GM21786 (cell line): ENCODE measurements at regions not wholly inside any gene's neighbourhood (a gene's known extent, or its start where the extent isn't known, plus 50 kb on each side); places are given as distances from the start of the nearest gene placed in this dataset.
A peak's percentile ranks its signal among the peaks of the same experiment; 100 is the strongest.

Experiments used
- ATAC-seq: cut with Tn5 transposase; IDR thresholded peaks from one replicate; pipeline ENCODE4 v1.9.1; 2021; ENCODE audit not compliant: unreplicated experiment

DNA sequence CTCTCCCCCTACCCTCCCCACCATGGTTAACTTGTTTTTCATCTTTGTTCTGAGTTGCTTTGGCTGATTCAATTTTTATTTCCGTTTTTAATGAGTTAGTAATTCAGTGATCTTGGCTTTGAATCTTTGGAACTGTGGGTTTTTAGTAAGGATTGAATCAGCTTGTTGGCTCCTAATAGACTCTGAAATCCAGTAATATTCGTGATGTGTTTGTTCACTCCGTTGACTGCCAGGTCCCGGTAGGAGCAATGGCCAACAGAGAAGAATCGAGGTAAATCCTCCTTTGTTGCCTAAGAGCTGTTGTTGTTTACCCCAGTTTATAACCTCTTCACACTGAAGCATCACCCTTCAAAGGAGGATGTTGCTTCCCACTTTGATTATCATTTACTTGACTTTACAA, 92.7 kb downstream of the PCSK1 start:
- ATAC-seq = no peak

DNA sequence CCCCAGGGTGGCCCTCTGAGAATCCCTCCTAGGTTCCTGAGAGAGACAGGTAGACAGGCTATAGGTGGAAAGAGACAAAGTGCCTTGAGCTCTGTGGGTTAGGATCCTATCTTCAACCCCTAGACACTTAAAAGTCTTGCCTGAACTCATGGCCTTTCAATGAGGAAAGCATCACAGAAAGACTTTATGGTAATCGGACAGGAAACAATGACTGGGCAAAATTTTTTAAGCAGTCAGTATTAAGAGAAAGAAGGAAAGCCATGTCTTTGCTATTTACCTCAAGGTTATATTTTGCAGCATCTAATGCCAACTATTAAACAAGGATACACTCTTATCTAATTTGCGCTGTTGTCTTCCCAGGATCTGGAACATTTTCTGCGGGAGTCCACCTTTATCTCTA, 93.2 kb downstream of the PCSK1 start:
- no peak for ATAC-seq

DNA sequence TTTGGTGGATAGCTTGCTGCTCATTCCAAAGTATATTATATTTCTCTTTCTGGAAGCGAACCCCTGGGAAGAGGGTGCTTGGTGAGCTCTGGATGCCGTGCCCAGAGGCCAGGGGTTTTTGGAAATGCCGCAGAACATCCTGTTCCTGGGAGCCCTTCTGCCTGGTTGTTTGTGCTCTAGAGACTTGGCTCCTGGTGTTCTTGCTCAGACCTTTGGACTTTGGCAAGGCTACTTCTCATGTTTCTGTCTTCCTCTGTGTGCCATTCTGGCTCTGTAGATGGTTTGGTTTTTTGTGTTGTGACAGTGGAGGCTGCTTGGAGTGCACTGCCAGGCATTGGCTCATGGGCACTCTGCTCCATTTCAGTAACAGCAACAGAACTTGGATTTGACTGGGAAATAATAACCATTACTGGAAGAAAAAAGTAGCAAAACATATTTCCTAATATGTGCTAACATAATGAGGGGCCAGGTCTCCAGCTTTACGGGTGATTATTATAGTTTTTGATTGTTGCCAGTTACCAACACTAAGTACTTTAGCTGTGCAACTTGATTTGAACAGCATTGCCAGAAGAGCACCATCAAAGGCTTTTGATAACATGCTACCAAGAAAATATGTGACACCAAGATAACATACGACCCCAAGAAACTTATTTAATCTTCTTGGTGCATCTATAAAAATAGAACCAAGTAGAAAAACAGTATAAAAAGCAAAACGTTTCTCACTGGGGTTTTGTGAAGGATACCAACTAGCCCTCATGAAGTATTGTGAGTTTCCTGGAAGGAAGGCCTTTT, 94.2 kb downstream of the PCSK1 start:
- ATAC-seq = no peak

DNA sequence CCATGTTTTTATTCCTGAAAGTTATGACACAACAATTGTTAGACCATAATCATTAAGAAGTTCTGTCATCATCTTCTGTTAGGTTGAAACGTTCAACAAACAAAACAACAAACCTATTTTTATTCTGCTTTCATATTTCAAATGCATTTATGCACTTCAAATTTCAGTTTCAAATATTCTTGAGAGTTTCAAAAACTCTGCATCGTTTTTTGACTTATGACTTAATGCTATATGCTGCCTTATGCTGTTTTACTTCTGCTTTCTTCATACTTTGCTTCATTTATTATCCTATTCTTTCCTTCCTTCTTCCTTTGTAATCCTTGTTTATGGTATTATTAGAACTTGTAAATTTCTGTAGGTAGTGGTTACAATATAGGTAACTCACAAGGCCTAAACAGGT, 95.0 kb downstream of the PCSK1 start:
- ATAC-seq = peak; percentile 54

DNA sequence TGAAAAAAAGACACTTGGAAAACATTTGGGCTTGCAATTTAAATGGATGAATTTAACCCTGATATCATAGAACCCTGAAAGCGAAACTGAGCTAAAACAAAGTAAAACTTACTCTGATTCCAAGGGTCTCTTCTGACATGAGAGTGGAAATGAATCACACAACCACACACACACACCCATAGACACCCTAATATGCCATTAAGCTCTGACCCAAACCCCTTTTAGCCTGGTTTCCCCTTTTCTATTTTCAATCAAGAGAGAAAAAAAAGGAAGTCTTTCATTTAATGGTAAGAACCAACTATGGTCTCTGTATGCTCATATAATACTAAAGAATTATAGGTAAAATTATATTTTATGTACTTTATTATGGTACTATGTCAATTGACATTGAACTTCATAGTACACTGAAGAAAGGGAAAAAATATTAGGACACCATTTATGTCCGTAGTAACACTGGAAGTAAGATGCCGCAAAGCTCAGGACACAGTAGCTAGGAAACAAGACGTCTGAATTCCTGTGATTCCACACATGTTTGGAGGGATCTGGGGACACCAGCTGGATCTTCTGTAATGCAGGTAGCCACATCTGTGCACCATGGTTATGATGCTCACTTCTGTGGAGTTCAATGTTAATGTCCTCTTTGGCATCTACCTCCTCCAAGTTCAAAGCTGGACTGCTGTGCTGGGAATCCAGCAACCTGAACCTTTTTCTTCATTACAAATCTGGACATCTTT, 95.8 kb downstream of the PCSK1 start:
- ATAC-seq = no peak

DNA sequence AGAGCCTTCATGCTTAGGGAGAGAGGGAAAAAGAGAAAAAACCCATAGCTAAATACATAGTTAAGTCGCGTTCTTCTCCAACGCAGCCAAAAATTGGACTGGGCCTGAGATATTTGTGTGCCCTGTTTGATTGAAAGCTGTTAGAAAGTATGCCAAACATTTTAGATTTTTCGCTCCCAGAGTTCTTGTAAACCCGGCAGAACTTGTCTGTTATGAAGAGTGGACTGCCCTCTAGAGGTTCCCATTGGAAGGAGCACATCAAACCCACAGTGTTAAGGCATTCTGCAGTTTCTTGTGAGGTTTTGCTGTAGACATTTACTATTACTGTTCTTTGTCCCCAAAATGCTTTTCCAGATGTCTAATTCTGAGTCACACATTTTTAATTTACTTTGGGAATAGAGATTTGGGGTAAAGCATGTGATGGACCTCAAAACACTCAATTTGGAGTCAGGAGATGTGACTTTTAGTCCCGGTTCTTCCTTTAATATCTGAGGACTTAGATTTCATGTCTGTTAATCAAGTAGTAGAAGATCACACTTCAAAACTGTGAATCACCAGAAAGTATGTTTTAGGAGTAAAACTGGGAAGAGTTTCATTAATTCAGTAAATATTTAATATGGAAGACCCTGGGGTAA, 96.6 kb downstream of the PCSK1 start:
- peak; percentile 66 for ATAC-seq

DNA sequence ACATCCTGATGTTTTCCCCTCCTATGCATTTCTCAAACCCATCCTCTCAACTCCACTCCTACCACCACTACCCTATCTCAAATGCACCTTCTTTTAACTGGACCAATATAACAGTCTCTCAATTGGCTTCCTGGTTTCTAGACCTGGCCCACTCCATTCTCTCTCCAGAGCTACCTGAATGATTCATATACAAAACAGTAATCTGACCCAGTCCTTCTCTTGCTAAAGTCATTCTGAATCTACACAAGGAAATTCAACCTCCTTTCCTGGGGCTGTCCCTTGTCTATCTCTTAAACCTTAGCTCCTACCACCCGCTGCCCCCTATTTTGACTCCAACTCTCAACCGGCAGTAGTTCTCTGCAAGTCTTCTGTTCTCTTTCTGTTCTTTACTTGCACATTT, 97.2 kb downstream of the PCSK1 start:
- no peak for ATAC-seq

DNA sequence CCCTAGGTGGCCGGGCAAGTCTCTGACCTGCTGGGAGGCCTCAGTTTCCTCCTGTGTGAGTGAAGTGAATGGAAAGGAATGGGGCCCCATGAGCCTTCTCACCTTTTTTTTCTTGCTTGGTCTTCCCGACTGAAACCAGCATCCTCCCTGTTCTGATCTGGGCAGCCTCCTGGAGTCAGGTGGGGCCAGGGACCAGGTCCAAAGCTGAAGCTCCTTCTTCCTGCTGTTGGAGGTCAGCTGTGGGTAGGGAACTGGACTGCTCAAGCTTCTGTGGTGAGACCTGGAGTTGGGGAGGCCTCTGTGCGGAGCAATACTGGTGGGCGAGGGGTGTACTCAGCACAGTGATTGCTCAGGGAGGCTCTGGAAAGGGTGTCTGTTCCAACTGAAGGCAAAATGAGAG, 99.7 kb downstream of the PCSK1 start:
- no peak for ATAC-seq

DNA sequence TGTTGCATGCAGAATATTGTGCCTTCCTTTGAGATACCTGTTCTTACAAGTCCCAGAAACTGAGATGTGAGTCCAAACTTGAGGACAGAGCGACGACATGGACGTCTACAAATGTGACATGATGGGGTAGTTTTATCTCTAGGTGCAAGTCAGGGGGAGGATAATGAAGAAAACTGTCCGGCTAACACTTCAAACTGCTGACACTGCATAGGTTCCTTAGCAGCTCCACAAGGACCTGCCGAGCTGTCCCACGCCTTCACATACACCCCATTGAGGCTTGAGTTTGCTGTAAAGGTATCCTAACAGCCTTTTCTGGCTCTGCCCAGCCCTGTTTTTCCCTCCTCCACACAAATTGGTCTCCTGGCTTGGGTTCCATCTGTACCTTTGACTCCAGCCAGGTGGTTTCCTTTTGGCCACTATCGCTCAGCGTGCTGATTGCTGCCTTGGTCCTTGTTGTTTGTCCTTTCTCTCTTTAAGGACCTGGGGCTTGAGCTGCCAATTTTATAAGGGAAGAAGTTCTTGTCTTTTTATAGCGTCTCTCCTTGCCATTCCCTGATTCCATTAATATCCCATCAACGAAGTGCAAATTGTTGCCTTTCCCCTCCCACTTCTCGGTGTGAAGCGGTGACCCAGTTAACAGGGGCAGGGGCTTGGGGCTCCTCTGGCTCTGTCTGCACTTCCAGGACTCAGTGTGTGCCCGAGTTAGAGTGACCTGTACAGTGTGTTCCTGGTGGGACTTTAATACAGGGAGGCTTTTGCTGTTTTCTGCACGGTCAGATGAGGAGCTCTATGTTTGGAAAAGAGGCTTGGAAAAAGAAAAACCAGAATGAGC, 100.3 kb downstream of the PCSK1 start:
- no peak for ATAC-seq

DNA sequence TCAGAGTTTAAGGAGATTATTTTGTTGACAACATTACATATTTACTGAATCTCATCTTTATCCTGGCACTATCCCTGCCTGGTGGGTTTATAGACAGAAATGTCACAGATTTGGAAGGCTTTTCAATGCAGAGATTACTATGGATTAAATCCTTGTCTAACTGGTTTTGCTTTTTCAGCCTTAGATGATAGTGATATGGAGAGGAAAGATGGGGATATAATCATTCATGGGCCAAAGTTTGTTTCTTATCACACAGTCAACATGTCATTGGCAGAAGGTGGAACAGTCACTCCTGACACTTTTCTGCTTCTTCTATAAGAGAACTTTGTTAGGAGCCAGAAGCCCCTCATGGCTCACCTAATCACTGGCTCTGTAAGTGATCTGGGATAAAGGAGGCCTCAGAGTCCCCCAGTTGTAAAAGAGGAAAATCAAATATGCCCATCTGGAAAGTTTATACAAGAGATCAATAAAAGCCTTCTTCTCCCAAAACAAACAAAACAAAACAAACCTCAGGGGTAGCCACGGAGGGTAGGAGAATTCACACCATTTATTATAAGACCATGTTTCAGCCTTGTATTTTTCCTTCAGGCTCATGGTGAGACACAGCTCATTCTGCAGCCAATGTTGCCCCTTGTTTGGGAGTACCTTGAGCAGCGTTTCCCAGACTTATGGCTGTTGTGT, 101.2 kb downstream of the PCSK1 start:
- no peak for ATAC-seq

DNA sequence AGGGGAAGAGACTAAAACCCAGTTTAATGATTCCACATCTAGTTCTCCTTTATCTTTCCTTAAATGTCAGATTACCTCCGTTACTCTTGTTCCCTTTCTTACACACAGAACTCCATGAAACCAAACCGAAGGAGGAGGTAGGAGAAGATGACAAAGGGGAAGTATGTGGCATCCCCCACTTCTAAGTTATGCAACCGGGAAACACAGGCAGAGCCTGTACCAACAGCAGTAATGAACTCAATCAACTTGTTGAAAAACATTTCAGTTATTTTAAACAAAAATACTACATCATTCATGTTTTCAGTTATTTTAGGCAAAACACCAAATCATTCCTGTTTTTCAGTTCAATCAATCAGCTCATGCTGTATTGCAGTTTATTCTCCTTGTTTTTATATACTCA, 101.8 kb downstream of the PCSK1 start:
- ATAC-seq = no peak

DNA sequence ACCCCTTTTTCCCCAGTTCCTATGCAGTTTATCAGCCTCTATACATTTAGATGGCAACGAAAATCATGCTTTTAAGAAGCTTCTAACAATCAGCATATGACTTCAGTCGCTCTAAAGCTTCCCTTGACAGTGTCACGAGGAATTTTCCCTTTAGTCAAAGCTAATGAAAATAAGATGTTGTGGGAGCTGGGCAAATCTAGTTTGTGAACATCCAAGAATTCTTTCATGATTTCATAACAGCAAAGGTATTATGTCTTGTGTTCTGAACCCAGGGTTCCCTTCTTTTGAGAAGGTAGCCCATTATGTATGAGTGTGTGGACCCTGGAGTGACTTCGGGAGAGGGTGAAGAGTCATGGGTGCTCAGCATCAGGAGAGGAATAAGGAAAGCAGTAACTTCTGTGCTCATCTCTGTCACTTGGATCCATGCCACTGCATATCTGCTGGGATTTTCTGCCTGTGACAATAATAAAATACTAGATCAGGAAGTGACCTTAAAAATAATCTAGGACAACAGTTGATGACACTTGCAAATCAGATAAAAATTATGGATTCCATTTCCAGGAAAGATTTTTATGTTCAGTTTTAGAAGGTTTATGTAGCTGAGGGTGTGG, 102.4 kb downstream of the PCSK1 start:
- no peak for ATAC-seq

DNA sequence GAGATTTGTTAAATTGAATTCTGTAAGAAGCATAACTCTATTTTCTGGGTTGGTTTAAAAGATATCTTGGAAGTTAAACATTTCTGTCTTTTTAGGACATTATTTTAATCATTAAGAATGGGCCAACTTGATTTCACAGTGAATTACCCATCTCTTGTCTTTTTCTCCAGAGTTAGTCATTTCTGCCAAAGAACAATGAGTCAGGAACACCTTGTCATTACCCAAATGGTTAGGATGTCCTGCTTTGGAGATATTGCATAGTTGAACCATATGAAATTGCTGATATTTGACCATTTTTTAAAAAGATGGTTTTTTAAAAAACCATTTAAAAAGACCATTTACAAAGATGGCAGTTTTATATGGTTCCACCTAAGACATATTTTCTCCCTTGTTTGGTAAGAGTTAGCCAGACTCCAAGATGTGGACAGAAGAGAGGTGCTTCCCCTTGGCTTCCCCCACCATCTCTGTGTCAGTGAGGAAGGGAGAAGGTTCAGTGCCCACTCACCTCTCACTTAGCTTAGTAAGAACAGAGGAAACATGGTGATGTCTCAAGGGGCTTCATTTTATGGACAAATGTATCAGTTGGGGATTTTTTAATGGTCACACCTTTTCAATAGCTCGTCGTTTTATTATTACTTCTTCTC, 103.0 kb downstream of the PCSK1 start:
- no peak for ATAC-seq

DNA sequence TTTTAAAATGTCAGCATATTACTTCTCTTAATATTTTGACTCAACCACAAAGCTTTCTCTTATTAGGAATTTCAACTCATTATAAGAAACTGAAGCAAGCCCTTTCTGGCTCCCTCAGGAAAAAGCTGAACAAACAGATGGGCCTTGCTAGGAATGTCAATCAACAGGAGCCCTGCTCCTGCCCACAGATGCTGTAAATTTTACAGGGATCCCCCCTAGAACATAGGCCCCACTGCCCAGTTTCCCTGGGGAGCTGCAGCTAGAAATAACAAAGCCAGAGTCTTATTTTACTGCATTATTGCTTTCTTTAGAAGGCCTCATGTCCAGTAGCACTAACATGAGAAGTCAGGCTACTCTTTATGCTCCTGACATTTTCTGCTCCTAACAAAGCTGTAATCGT, 103.8 kb downstream of the PCSK1 start:
- no peak for ATAC-seq

DNA sequence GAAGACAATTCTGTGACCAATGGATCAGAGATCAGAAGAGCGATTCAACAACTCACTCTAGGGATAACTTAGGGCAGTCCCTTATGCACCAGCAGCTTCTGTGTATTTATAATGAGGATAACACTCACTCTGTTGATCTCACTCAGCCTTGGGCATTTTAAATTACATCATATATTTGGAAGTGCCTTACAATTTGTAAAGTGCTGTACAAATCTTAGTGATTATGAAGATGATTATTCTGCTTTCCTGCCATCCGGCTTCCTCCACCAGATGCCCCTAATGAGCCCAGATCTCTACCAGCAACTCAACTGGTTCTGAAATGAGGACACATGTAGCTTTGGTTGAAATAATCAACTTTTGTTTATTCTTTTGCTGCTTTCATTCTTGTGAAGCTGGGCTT, 105.3 kb downstream of the PCSK1 start:
- ATAC-seq = no peak

DNA sequence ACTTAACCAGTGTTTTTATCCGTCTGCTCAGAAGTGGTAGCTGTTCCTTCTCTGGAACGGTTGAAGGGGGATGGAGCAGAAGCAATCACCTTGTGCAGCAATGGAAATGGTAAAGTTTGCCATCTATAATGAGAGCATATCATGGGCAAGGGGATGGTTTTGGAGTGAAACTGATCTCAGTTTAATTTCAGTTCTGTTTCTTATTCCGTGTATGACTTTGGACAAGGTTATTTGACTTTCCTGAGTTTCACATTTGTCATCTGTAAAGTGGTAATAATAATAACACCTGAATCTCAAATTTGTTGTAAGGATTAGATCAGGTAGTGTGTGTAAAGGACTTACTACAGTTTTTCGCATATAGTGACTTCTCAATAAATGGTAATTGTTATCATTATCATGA, 106.1 kb downstream of the PCSK1 start:
- ATAC-seq = peak; percentile 66

DNA sequence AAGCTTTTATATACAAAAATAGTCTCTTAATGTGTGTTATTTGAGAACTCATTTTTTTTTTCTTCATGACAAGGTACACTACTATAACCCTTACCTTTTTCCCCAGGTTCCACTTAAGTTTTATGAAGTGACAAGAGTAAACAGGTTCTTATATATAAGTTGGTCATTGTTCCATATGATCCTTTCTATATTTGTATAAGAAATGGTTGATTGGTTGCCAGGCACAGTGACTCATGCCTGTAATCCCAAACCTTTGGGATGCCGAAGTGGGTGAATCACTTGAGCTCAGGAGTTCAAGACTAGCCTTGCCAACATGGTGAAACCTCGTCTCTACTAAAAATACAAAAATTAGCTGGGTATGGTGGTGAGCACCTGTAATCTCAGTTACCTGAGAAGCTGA, 108.3 kb downstream of the PCSK1 start:
- ATAC-seq = no peak

DNA sequence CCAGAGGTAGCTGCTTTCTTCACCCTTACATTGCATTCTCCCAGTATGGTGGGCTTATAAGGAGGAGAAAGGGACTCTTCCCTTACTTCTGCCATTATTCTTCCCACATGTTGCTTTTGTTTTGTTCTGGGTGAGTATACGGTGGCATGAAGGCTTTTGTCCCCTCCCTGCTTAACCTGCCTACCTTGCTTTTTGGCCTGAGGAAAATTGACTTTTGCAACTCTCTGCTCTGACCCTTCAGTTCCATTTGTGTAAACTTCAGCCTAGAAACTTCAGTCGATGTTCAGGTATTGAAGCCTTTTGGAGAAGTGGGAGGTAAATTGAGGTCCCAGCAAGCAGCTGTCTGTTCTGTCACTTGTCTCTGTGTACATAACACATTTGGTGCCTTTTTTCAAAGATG, 110.2 kb downstream of the PCSK1 start:
- ATAC-seq = no peak

DNA sequence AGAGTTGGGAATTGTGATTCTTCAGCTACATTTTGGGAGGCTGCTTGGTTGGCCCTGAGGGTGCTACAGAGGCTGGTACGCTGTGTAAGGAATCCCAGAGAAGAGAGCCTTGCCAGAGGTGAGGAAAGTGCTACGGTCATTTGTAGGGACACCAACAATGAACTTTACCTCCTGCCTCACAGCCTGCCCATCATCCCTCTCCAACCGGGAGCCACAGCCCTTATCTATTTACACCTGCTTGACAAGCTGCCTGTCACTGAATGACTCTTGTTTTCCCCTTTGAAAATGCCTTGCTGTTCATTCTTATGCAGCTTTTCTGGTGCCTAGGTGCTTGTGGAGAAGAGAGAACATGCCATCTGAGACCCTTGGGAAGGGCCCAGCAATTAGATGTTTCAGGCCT, 110.8 kb downstream of the PCSK1 start:
- ATAC-seq = no peak

DNA sequence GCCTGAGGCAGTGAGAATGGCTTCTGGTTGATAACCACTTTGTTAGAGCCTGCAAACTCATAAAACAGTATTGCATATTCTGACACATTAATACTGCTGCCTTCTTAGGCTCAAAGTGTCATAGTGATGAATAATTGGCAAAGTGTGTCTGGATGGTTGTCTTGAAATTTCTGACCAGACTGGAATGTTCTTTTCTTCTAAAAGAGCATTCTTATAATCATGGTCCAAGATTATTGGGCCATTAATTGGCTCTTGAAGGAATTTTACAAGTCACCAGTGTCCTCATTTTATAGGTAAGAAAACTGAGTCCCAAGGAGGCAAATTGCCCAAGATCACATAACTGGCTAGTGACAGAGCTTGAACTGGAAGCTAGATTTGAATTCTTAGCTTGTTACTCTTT, 111.7 kb downstream of the PCSK1 start:
- no peak for ATAC-seq
